KMS-11 (cell line): ENCODE measurements at regions not wholly inside any gene's neighbourhood (a gene's known extent, or its start where the extent isn't known, plus 50 kb on each side); places are given as distances from the start of the nearest gene placed in this dataset.

ENCODE experiments used
- H2AFZ ChIP-seq: fragments of 200-600 bp; sonication (generic); 2 replicates; pipeline ENCODE4 v1.6.1; 2016; ENCODE audit warnings: antibody characterized with exemption, mixed run types, low read depth
- H3K27ac ChIP-seq: fragments of 200-600 bp; sonication (generic); 2 replicates; pipeline ENCODE4 v1.6.1; 2016; ENCODE audit warnings: mild to moderate bottlenecking, mixed run types
- H3K27me3 ChIP-seq: fragments of 200-600 bp; sonication (generic); 2 replicates; pipeline ENCODE4 v1.6.1; 2017; ENCODE audit warnings: mild to moderate bottlenecking, low read depth, mixed run types, moderate library complexity; ENCODE audit not compliant: insufficient read depth
- H3K36me3 ChIP-seq: fragments of 200-600 bp; sonication (generic); 2 replicates; pipeline ENCODE4 v1.6.1; 2017; ENCODE audit warnings: mild to moderate bottlenecking, mixed run types; ENCODE audit not compliant: insufficient read depth
- H3K4me1 ChIP-seq: fragments of 200-600 bp; sonication (generic); 2 replicates; pipeline ENCODE4 v1.6.1; 2016; ENCODE audit warnings: mild to moderate bottlenecking, low read depth, mixed run types; ENCODE audit not compliant: poor library complexity, severe bottlenecking
- H3K4me2 ChIP-seq: fragments of 200-600 bp; sonication (generic); 2 replicates; pipeline ENCODE4 v1.7.0; 2016; ENCODE audit warnings: mild to moderate bottlenecking, mixed run types
- H3K4me3 ChIP-seq: fragments of 200-600 bp; sonication (generic); IDR thresholded peaks from 2 replicates; pipeline ENCODE4 v1.6.1; 2017; ENCODE audit warnings: low read depth, low read length, mixed read lengths; ENCODE audit not compliant: insufficient read depth
- H3K79me2 ChIP-seq: fragments of 200-600 bp; sonication (generic); 2 replicates; pipeline ENCODE4 v1.6.1; 2016; ENCODE audit warnings: low read depth, mixed run types; ENCODE audit not compliant: insufficient read depth
- H3K9ac ChIP-seq: fragments of 200-600 bp; sonication (generic); 2 replicates; pipeline ENCODE4 v1.6.1; 2016; ENCODE audit warnings: mild to moderate bottlenecking, mixed run types
- H4K20me1 ChIP-seq: fragments of 200-600 bp; sonication (generic); 2 replicates; pipeline ENCODE4 v1.6.1; 2016; ENCODE audit warnings: mild to moderate bottlenecking, mixed run types; ENCODE audit not compliant: insufficient read depth
- CTCF ChIP-seq: fragments of 200-600 bp; sonication (generic); conservative IDR thresholded peaks from 2 replicates; pipeline ENCODE4 v1.6.1; 2017; ENCODE audit warnings: low read depth, mild to moderate bottlenecking, antibody characterized with exemption, low read length, moderate library complexity, mixed read lengths

- Histone ChIP-seq H2AFZ (no peak overlapping the region), H3K79me2 (no peaks in the 10 kb centered on the region), H3K27ac (no peak overlapping the region), H4K20me1 (no peaks in the 10 kb centered on the region), H3K36me3 (no peaks in the 10 kb centered on the region), H3K4me2 (no peak overlapping the region), H3K9ac (no peak overlapping the region), H3K4me1 (no peaks in the 10 kb centered on the region), H3K4me3 (no peak overlapping the region), H3K27me3 (no peaks in the 10 kb centered on the region)
- no peak for TF ChIP-seq CTCF
These were observed 96.0 kb upstream of the SLC28A3 start for GRCh38 chr9:84436386-84437109.

- Histone ChIP-seq H4K20me1 (no peaks in the 10 kb centered on the region), H3K79me2 (no peaks in the 10 kb centered on the region), H3K36me3 (no peaks in the 10 kb centered on the region), H3K4me2 (no peak overlapping the region), H3K4me1 (no peaks in the 10 kb centered on the region), H3K9ac (no peak overlapping the region), H3K27ac (no peak overlapping the region), H3K27me3 (no peaks in the 10 kb centered on the region), H3K4me3 (no peak overlapping the region), H2AFZ (no peak overlapping the region)
- TF ChIP-seq CTCF, result no peak
These were observed 97.8 kb upstream of the SLC28A3 start for GRCh38 chr9:84438391-84438790.

- no peaks in the 10 kb centered on the region for H3K4me1 ChIP-seq
- H2AFZ ChIP-seq, result no peak overlapping the region
- H3K36me3 ChIP-seq, result no peaks in the 10 kb centered on the region
- H3K27ac ChIP-seq, result no peak overlapping the region
- no peaks in the 10 kb centered on the region for H3K79me2 ChIP-seq
- H3K9ac ChIP-seq, result no peak overlapping the region
- H3K27me3 ChIP-seq, result no peaks in the 10 kb centered on the region
- H3K4me3 ChIP-seq, result no peak overlapping the region
- TF ChIP-seq CTCF, result no peak
- no peak overlapping the region for H3K4me2 ChIP-seq
- H4K20me1 ChIP-seq, result no peaks in the 10 kb centered on the region
These were observed 98.7 kb upstream of the SLC28A3 start for GRCh38 chr9:84439250-84439649.

GRCh38 chr9:84442712-84443111, 102.2 kb upstream of the SLC28A3 start:
- no peaks in the 10 kb centered on the region for H3K4me1 ChIP-seq
- no peaks in the 10 kb centered on the region for H3K36me3 ChIP-seq
- H3K9ac ChIP-seq, result no peak overlapping the region
- no peak overlapping the region for H3K4me2 ChIP-seq
- no peaks in the 10 kb centered on the region for H4K20me1 ChIP-seq
- H3K27ac ChIP-seq, result no peak overlapping the region
- no peaks in the 10 kb centered on the region for H3K79me2 ChIP-seq
- no peaks in the 10 kb centered on the region for H3K27me3 ChIP-seq
- no peak for TF ChIP-seq CTCF
- no peak overlapping the region for H2AFZ ChIP-seq
- no peak overlapping the region for H3K4me3 ChIP-seq
